WERI-Rb-1 (cell line): ENCODE measurements at regions not wholly inside any gene's neighbourhood (a gene's known extent, or its start where the extent isn't known, plus 50 kb on each side); places are given as distances from the start of the nearest gene placed in this dataset.

Experiments used
- DNase-seq: peaks from one replicate; pipeline ENCODE4 v3.0.0-alpha.2; 2020
- H3K27ac ChIP-seq: fragments of 250-450 bp; sonication (Bioruptor Pico); 2 replicates; pipeline ENCODE4 v1.5.1; 2020; ENCODE audit warnings: mild to moderate bottlenecking, moderate library complexity
- H3K27me3 ChIP-seq: fragments of 250-450 bp; sonication (Bioruptor Pico); 2 replicates; pipeline ENCODE4 v1.5.1; 2021; ENCODE audit warnings: mild to moderate bottlenecking, low read depth, moderate library complexity; ENCODE audit not compliant: insufficient read depth, severe bottlenecking
- H3K36me3 ChIP-seq: fragments of 250-450 bp; sonication (Bioruptor Pico); 2 replicates; pipeline ENCODE4 v1.5.1; 2020; ENCODE audit warnings: mild to moderate bottlenecking, moderate library complexity
- H3K4me3 ChIP-seq: 2 replicates; pipeline ENCODE4 v1.5.1; 2011; ENCODE audit warnings: low read depth, mild to moderate bottlenecking, control low read depth, low read length
- H3K9me3 ChIP-seq: fragments of 250-450 bp; sonication (Bioruptor Pico); 2 replicates; pipeline ENCODE4 v1.5.1; 2021; ENCODE audit warnings: mild to moderate bottlenecking, moderate library complexity; ENCODE audit not compliant: severe bottlenecking
- TF ChIP-seq, protein P1 (sequence below): IDR thresholded peaks from 2 replicates; pipeline ENCODE4 v1.5.1; 2011; ENCODE audit warnings: low read depth, mild to moderate bottlenecking, control low read depth, inconsistent platforms, low read length

DNA sequence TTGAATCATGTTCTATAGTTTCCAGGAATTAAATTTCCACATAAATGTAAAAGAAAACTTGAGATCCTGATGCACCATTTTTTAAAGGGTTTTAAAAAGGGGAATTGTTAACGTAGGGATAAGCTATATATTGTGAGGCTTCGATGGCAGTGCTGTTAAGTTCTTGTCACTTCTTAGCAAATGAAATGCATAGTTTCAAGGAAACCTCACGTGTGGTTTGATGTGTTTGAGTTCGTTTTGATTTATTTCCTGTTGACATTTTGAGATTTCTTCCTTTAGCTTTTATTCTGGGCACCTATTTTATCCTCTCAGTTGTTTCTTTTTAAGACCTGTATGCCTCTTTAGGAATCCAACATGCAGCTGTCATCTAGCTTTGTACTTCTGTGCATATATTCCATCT lies 301.0 kb downstream of the DOCK8 start:
- Histone ChIP-seq H3K4me3 (no peak overlapping the region), H3K9me3 (no peaks in the 10 kb centered on the region), H3K27me3 (no peaks in the 10 kb centered on the region), H3K36me3 (peaks cover 13% of the 10 kb centered on the region), H3K27ac (no peak overlapping the region)
- DNase-seq: no peak
- TF ChIP-seq, protein P1, sequence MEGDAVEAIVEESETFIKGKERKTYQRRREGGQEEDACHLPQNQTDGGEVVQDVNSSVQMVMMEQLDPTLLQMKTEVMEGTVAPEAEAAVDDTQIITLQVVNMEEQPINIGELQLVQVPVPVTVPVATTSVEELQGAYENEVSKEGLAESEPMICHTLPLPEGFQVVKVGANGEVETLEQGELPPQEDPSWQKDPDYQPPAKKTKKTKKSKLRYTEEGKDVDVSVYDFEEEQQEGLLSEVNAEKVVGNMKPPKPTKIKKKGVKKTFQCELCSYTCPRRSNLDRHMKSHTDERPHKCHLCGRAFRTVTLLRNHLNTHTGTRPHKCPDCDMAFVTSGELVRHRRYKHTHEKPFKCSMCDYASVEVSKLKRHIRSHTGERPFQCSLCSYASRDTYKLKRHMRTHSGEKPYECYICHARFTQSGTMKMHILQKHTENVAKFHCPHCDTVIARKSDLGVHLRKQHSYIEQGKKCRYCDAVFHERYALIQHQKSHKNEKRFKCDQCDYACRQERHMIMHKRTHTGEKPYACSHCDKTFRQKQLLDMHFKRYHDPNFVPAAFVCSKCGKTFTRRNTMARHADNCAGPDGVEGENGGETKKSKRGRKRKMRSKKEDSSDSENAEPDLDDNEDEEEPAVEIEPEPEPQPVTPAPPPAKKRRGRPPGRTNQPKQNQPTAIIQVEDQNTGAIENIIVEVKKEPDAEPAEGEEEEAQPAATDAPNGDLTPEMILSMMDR: no peak

DNA sequence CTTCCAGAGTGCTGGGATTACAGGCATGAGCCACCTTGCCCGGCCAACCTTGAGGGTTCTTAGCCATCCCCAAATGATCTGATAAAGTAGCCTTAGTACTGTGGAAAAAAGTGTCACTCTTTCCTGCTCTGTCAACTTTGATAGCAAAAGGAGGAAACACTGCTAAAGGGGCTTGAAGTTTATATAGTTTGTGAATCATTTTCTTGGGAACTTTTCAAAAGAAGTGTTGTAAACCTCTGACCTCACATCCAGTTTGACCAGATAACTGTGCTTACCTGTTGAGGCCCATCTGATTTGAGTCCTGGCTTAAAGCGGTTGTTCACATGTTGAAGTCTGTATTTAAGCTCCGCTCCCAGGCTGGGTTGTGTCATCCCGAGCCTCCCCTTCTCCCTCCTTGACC lies 303.3 kb downstream of the DOCK8 start:
- no peak overlapping the region for H3K4me3 ChIP-seq
- H3K27me3 ChIP-seq: no peaks in the 10 kb centered on the region
- no peak for DNase-seq
- H3K36me3 ChIP-seq: peaks cover 13% of the 10 kb centered on the region
- no peaks in the 10 kb centered on the region for H3K9me3 ChIP-seq
- TF ChIP-seq, protein P1: no peak
- no peak overlapping the region for H3K27ac ChIP-seq

DNA sequence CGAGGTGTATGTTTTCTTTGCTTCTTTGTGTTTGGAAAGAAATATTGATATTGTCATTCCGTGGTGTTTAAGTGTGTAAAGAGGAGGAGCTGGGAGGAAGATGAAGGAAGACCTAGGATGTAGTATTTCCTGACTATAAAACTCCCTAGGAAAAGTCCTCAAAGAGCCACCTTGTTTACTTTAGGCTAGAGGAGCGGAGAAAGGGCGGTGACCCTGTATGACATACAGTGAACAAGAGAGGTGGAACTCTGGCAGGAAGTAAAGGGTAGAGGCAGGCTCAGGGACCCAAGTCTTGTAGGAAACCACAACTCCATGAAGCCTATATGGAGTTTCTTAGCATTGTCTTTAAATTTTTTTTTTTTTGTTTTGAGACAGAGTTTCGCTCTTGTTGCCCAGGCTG lies 303.9 kb downstream of the DOCK8 start:
- no peak for DNase-seq
- H3K36me3 ChIP-seq: peaks cover 13% of the 10 kb centered on the region
- TF ChIP-seq, protein P1: no peak
- no peak overlapping the region for H3K4me3 ChIP-seq
- H3K27me3 ChIP-seq: no peaks in the 10 kb centered on the region
- H3K9me3 ChIP-seq: no peaks in the 10 kb centered on the region
- H3K27ac ChIP-seq: no peak overlapping the region

DNA sequence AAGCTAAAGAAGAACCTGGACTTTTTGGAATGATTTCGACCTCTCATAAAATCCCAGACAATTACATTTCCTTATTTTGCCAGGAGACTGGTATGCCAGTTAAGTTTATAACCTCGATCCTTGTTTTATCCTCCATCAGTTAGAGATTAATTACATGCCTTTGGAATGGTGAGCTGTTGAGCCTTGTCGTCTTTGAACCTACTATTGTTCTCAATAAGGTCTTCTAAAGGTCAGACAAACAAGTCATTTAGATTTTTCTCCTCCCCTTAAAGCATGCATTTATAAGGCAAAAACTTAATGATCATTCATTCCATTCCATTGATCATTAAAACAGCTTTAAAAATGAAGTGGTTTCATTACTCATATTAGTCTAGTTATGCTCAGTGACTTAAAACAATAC lies 304.9 kb downstream of the DOCK8 start:
- H3K9me3 ChIP-seq: no peaks in the 10 kb centered on the region
- no peaks in the 10 kb centered on the region for H3K27me3 ChIP-seq
- H3K27ac ChIP-seq: no peak overlapping the region
- TF ChIP-seq, protein P1: no peak
- H3K4me3 ChIP-seq: no peak overlapping the region
- H3K36me3 ChIP-seq: peaks cover 13% of the 10 kb centered on the region
- DNase-seq: no peak

DNA sequence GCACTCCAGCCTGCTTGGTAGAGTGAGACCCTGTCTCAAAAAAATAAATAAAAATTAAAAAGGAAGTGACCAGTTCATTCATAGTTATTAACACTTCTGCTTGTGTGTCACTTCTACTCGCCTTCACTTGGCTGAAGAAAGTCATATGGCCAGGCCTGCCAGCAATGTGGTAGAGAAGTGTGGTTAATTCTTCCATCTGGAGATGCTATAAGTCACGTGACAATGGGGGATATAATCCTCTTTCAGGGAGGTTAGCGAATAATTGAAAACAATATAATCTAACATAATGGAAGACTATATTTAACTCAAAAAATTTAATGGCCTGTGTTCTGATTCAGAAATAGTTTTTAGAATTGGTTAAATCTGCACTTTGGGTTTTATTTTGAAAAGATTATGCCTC lies 305.6 kb downstream of the DOCK8 start:
- Histone ChIP-seq H3K27me3 (no peaks in the 10 kb centered on the region), H3K36me3 (peaks cover 13% of the 10 kb centered on the region), H3K4me3 (no peak overlapping the region), H3K9me3 (no peaks in the 10 kb centered on the region), H3K27ac (no peak overlapping the region)
- DNase-seq: no peak
- TF ChIP-seq, protein P1: no peak

DNA sequence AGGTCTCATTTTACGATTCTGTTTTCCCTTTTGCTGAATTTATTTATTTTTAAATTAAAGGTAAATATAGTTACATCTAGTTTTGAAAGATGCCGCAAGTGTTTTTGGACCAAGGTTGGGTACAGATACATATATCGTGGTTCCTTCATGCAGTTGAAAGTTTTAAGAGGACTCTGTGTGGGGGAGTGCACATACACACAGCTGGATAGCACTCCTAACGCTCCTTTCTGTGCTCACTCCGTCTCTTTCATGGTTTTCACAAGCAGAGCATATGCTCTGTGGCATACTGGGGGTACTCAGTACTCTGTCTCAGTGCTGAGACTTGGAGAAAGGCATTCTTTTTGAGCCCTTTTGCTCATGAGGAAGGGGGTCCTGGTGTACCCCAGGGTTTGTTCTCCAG lies 307.5 kb downstream of the DOCK8 start:
- no peaks in the 10 kb centered on the region for H3K9me3 ChIP-seq
- no peak overlapping the region for H3K4me3 ChIP-seq
- TF ChIP-seq, protein P1: no peak
- no peak overlapping the region for H3K27ac ChIP-seq
- H3K36me3 ChIP-seq: peaks cover 13% of the 10 kb centered on the region
- no peaks in the 10 kb centered on the region for H3K27me3 ChIP-seq
- DNase-seq: no peak
